ENCODE measurements at regions not wholly inside any gene's neighbourhood (a gene's known extent, or its start where the extent isn't known, plus 50 kb on each side); places are given as distances from the start of the nearest gene placed in this dataset.
"Not testable (repeated sequence)": the region's sequence is repeated elsewhere in the genome, so short reads cannot be mapped to it uniquely, and the experiment has no call there.

DNA sequence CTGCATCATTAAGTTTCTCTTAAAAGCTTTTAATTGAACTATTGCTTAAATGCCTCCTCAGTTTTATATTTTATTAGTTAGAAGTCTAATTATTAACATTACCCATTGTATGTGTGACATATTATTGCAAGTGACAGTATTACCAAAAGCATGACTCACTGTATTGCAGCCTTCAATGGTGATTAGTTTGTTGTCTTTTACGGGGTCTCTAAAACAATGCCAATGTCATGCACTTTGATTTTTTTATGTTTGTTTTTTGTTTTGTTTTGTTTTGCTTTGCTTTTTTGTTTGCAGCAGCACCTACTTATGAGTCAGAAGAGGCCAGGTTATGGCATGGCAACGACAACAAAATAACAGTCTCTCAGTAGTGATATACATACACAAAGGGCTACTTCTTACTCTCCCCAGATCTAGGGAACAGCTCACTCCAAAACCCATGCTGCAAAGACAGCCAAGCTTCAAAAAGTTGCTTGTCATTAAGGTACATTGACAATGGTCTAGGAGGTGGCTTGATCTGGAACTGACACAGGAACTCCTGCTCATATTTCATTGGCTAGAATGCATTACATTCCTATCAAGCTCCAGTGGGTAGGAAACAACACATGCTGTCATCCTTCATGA is 293.7 kb upstream of the POM121L12 start:
- Histone ChIP-seq H3K9me3 (no peaks in the 10 kb centered on the region), H3K4me1 (replicated peaks) (no peaks in the 10 kb centered on the region), H3K27ac (no peak overlapping the region), H3K27me3 (replicated peaks; ENCODE audit: insufficient read depth) (no peaks in the 10 kb centered on the region), H3K36me3 (no peaks in the 10 kb centered on the region), H3K4me3 (no peak overlapping the region)
- whole genome bisulfite sequencing, result 63% methylated on average over 2 of the region's 2 CpGs
- intact Hi-C loops (cut with DNase I), result no loop called here
- TF ChIP-seq POLR2AphosphoS5 (IDR thresholded peaks at IDR 0.05) (no peak), POLR2A (IDR thresholded peaks at IDR 0.05) (no peak)
- TF ChIP-seq, protein P1, sequence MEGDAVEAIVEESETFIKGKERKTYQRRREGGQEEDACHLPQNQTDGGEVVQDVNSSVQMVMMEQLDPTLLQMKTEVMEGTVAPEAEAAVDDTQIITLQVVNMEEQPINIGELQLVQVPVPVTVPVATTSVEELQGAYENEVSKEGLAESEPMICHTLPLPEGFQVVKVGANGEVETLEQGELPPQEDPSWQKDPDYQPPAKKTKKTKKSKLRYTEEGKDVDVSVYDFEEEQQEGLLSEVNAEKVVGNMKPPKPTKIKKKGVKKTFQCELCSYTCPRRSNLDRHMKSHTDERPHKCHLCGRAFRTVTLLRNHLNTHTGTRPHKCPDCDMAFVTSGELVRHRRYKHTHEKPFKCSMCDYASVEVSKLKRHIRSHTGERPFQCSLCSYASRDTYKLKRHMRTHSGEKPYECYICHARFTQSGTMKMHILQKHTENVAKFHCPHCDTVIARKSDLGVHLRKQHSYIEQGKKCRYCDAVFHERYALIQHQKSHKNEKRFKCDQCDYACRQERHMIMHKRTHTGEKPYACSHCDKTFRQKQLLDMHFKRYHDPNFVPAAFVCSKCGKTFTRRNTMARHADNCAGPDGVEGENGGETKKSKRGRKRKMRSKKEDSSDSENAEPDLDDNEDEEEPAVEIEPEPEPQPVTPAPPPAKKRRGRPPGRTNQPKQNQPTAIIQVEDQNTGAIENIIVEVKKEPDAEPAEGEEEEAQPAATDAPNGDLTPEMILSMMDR (IDR thresholded peaks at IDR 0.05), result no peak
- DNase-seq (ENCODE audit: low spot score), result no peak

DNA sequence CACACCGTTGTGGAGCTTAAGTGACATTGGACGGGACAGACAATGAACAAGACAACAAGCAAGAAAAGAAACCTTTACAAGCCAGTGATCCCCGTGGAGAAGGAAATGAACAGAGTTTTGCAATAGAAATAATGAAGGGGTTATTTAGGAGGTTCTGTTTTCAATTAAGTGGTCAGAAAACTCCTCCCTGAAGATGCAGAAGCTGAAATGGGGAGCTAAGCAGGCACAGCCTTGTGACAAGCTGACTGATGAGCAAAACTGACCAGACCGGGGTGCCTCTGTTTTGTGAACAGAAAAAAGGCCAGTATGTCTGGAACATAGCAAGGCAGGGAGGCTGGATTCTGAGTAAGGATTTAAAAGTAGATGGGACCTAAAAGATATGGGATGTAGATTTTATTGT is 299.8 kb upstream of the POM121L12 start:
- WGBS, result 55% methylated on average over 4 of the region's 4 CpGs
- intact Hi-C loops (cut with DNase I), result no loop called here
- Histone ChIP-seq H3K36me3 (no peaks in the 10 kb centered on the region), H3K9me3 (no peaks in the 10 kb centered on the region), H3K4me1 (replicated peaks) (no peaks in the 10 kb centered on the region), H3K27ac (no peak overlapping the region), H3K4me3 (no peak overlapping the region), H3K27me3 (replicated peaks; ENCODE audit: insufficient read depth) (no peaks in the 10 kb centered on the region)
- DNase-seq (ENCODE audit: low spot score), result no peak
- TF ChIP-seq POLR2A (IDR thresholded peaks at IDR 0.05) (no peak), POLR2AphosphoS5 (IDR thresholded peaks at IDR 0.05) (no peak)
- TF ChIP-seq, protein P1 (IDR thresholded peaks at IDR 0.05), result no peak

DNA sequence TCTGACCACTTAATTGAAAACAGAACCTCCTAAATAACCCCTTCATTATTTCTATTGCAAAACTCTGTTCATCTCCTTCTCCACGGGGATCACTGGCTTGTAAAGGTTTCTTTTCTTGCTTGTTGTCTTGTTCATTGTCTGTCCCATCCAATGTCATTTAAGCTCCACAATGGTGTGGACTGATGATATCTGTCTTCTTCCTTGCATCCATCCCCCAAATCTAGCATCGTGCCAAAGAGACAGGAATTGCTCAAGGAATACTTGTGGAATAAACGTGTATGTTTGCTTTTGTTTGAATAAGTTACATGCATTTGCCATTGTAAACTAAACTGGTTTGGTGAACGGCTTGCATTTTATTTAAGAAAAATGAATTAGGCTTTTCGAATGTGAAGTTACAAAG is 306.8 kb upstream of the POM121L12 start:
- 37% methylated on average over 5 of the region's 5 CpGs for WGBS

DNA sequence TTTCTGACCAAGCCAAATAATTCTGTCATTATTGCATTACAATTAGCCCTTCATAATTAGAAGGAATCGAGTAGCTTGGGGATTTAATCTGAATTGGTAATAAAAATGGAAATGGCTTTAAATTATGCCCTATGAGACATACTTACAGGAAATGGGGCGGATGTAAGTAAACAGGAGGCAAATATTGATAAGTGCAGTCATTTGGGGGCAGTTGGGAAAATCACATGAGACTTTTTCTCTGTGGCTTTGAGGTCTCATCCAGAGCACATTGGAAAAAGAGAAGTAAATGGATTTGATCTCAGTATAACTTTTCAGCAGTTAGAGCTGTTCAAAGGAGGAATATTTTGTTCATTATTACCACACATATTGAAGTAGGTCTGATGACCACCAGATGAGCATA is 307.8 kb upstream of the POM121L12 start:
- TF ChIP-seq, protein P1 (IDR thresholded peaks at IDR 0.05), result no peak
- no peak for DNase-seq (ENCODE audit: low spot score)
- no peak overlapping the region for H3K27ac ChIP-seq
- no peaks in the 10 kb centered on the region for H3K27me3 ChIP-seq (replicated peaks; ENCODE audit: insufficient read depth)
- H3K4me1 ChIP-seq (replicated peaks), result no peaks in the 10 kb centered on the region
- WGBS, result 70% methylated on average over 2 of the region's 2 CpGs
- H3K36me3 ChIP-seq, result no peaks in the 10 kb centered on the region
- H3K4me3 ChIP-seq, result no peak overlapping the region
- intact Hi-C loops (cut with DNase I), result no loop called here
- no peaks in the 10 kb centered on the region for H3K9me3 ChIP-seq

More for the DNA sequence above, 306.8 kb upstream of the POM121L12 start:
- intact Hi-C loops (cut with DNase I); H3K27me3 ChIP-seq (replicated peaks; ENCODE audit: insufficient read depth); H3K9me3 ChIP-seq; H3K36me3 ChIP-seq; H3K4me1 ChIP-seq (replicated peaks); H3K27ac ChIP-seq; DNase-seq (ENCODE audit: low spot score); H3K4me3 ChIP-seq: not testable (repeated sequence)

DNA sequence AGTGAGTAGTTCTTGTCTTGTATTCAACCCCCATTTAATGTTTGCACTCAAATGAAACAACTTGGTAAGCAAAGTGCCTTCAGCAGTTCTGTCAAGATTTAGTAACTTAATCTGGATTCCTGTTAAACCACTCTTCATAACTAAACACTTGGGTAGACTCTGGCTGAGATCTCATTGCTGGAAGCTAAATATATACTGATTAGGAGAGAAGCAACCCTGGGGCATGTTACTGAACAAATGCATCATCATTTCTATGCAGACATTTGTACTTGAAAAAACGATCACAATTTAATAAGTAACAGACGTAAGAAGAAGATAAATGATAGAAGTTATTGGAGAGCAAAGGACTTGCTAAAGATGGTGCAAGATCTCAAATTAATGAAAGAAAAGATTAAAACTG is 308.4 kb upstream of the POM121L12 start:
- Histone ChIP-seq H3K27ac (no peak overlapping the region), H3K4me3 (no peak overlapping the region), H3K4me1 (replicated peaks) (no peaks in the 10 kb centered on the region), H3K9me3 (no peaks in the 10 kb centered on the region), H3K36me3 (no peaks in the 10 kb centered on the region), H3K27me3 (replicated peaks; ENCODE audit: insufficient read depth) (no peaks in the 10 kb centered on the region)
- WGBS, result 33% methylated on average over 2 of the region's 2 CpGs
- no peak for DNase-seq (ENCODE audit: low spot score)
- intact Hi-C loops (cut with DNase I), result no loop called here
- TF ChIP-seq POLR2A (IDR thresholded peaks at IDR 0.05) (no peak), POLR2AphosphoS5 (IDR thresholded peaks at IDR 0.05) (no peak)
- TF ChIP-seq, protein P1 (IDR thresholded peaks at IDR 0.05), result no peak
